ENCODE measurements at regions not wholly inside any gene's neighbourhood (a gene's known extent, or its start where the extent isn't known, plus 50 kb on each side); places are given as distances from the start of the nearest gene placed in this dataset.

- TF ChIP-seq YY1 (IDR thresholded peaks at IDR 0.05; ENCODE audit: insufficient read depth, insufficient read length): no peak
- no peak for TF ChIP-seq ZNF274 (IDR thresholded peaks at IDR 0.05; ENCODE audit: low read depth, low read length)
- TF ChIP-seq SUZ12 (IDR thresholded peaks at IDR 0.05; ENCODE audit: extremely low read depth, insufficient read depth, insufficient read length): no peak
These were observed 67.5 kb upstream of the MBOAT2 start for GRCh38 chr2:9071032-9071431.
